OCI-LY3 (cell line): ENCODE measurements at regions not wholly inside any gene's neighbourhood (a gene's known extent, or its start where the extent isn't known, plus 50 kb on each side); places are given as distances from the start of the nearest gene placed in this dataset.

Experiments
- H2AFZ ChIP-seq: fragments of 200-600, 300-600 bp; shearing (Covaris generic); 2 replicates; pipeline ENCODE4 v1.6.0; 2014; ENCODE audit warnings: antibody characterized with exemption, low read depth, low read length
- H3K27ac ChIP-seq: fragments of 200-600, 300-600 bp; sonication (generic); 2 replicates; pipeline ENCODE4 v1.5.1; 2014; ENCODE audit warnings: mild to moderate bottlenecking, low read length, moderate library complexity, mixed read lengths
- H3K27me3 ChIP-seq: fragments of 200-600, 300-600 bp; sonication (generic); 2 replicates; pipeline ENCODE4 v1.6.1; 2014; ENCODE audit warnings: low read depth, low read length, mixed read lengths
- H3K36me3 ChIP-seq: fragments of 200-600, 300-600 bp; sonication (generic); replicated peaks from 2 replicates; pipeline ENCODE3; 2014; ENCODE audit warnings: low read depth, low read length, mixed read lengths
- H3K4me1 ChIP-seq: fragments of 300-600, 200-600 bp; sonication (generic); 2 replicates; pipeline ENCODE4 v1.6.1; 2014; ENCODE audit warnings: low read length, mixed read lengths
- H3K4me2 ChIP-seq: fragments of 200-600, 300-600 bp; sonication (generic); 2 replicates; pipeline ENCODE4 v1.6.1; 2014; ENCODE audit warnings: low read length, mixed read lengths
- H3K4me3 ChIP-seq: fragments of 300-600, 200-600 bp; sonication (generic); 2 replicates; pipeline ENCODE4 v1.5.1; 2014; ENCODE audit warnings: antibody characterized with exemption, mild to moderate bottlenecking, low read length, moderate library complexity
- H3K79me2 ChIP-seq: fragments of 300-600, 200-600 bp; shearing (Covaris generic); 2 replicates; pipeline ENCODE4 v1.6.1; 2014; ENCODE audit warnings: mild to moderate bottlenecking, low read length, mixed read lengths
- H3K9ac ChIP-seq: fragments of 300-600, 200-600 bp; shearing (Covaris generic); 2 replicates; pipeline ENCODE4 v1.6.0; 2014; ENCODE audit warnings: mild to moderate bottlenecking, low read length, moderate library complexity
- H3K9me3 ChIP-seq: fragments of 200-600, 300-600 bp; shearing (Covaris generic); 2 replicates; pipeline ENCODE4 v1.6.1; 2014; ENCODE audit warnings: low read length, mixed read lengths; ENCODE audit not compliant: insufficient read depth
- H4K20me1 ChIP-seq: fragments of 200-600, 300-600 bp; sonication (generic); 2 replicates; pipeline ENCODE4 v1.6.1; 2016; ENCODE audit warnings: low read length, mixed read lengths; ENCODE audit not compliant: insufficient read depth
- CTCF ChIP-seq: fragments of 200-600, 300-600 bp; sonication (generic); IDR thresholded peaks from 2 replicates; pipeline ENCODE4 v1.5.1; 2014; ENCODE audit warnings: antibody characterized with exemption, low read length, low read depth
- EZH2phosphoT487 ChIP-seq: fragments of 200-600 bp; shearing (Covaris generic); IDR thresholded peaks from 2 replicates; pipeline ENCODE4 v1.6.1; 2018; ENCODE audit warnings: antibody characterized with exemption, mixed run types, low read depth

GRCh38 chr1:81703391-81703755 lies 97.4 kb upstream of the ADGRL2 start:
- Histone ChIP-seq H3K4me1 (no peaks in the 10 kb centered on the region), H3K27me3 (no peaks in the 10 kb centered on the region), H3K36me3 (no peaks in the 10 kb centered on the region), H2AFZ (no peak overlapping the region), H3K79me2 (no peaks in the 10 kb centered on the region), H3K9me3 (no peaks in the 10 kb centered on the region), H3K9ac (no peak overlapping the region), H3K27ac (no peak overlapping the region), H3K4me2 (no peak overlapping the region), H3K4me3 (no peak overlapping the region), H4K20me1 (no peaks in the 10 kb centered on the region)
- TF ChIP-seq CTCF, result no peak
- TF ChIP-seq EZH2phosphoT487, result no peak

- TF ChIP-seq EZH2phosphoT487 (no peak), CTCF (no peak)
- Histone ChIP-seq H3K79me2 (no peaks in the 10 kb centered on the region), H3K27me3 (no peaks in the 10 kb centered on the region), H3K4me2 (no peak overlapping the region), H3K9me3 (no peaks in the 10 kb centered on the region), H3K9ac (no peak overlapping the region), H2AFZ (no peak overlapping the region), H3K27ac (no peak overlapping the region), H4K20me1 (no peaks in the 10 kb centered on the region), H3K36me3 (no peaks in the 10 kb centered on the region), H3K4me1 (no peaks in the 10 kb centered on the region), H3K4me3 (no peak overlapping the region)
Measured at GRCh38 chr1:81702903-81703302, 97.8 kb upstream of the ADGRL2 start.

- no peaks in the 10 kb centered on the region for H3K79me2 ChIP-seq
- no peaks in the 10 kb centered on the region for H3K4me1 ChIP-seq
- H2AFZ ChIP-seq, result no peak overlapping the region
- H3K27me3 ChIP-seq, result no peaks in the 10 kb centered on the region
- no peaks in the 10 kb centered on the region for H4K20me1 ChIP-seq
- no peak overlapping the region for H3K4me3 ChIP-seq
- no peak overlapping the region for H3K4me2 ChIP-seq
- no peaks in the 10 kb centered on the region for H3K36me3 ChIP-seq
- H3K27ac ChIP-seq, result no peak overlapping the region
- no peak overlapping the region for H3K9ac ChIP-seq
- no peaks in the 10 kb centered on the region for H3K9me3 ChIP-seq
- TF ChIP-seq CTCF, result no peak
- TF ChIP-seq EZH2phosphoT487, result no peak
Measured at GRCh38 chr1:81702079-81702715, 98.5 kb upstream of the ADGRL2 start.

GRCh38 chr1:81700728-81701470 lies 99.8 kb upstream of the ADGRL2 start:
- no peaks in the 10 kb centered on the region for H4K20me1 ChIP-seq
- H3K27me3 ChIP-seq, result no peaks in the 10 kb centered on the region
- no peak for TF ChIP-seq CTCF
- H3K79me2 ChIP-seq, result no peaks in the 10 kb centered on the region
- H3K27ac ChIP-seq, result no peak overlapping the region
- H3K4me1 ChIP-seq, result no peaks in the 10 kb centered on the region
- no peak overlapping the region for H3K4me2 ChIP-seq
- H3K9me3 ChIP-seq, result no peaks in the 10 kb centered on the region
- no peak overlapping the region for H2AFZ ChIP-seq
- no peak overlapping the region for H3K9ac ChIP-seq
- no peaks in the 10 kb centered on the region for H3K36me3 ChIP-seq
- H3K4me3 ChIP-seq, result no peak overlapping the region
